Lower lobe of right lung (tissue), 2 donors: ENCODE measurements at regions not wholly inside any gene's neighbourhood (a gene's known extent, or its start where the extent isn't known, plus 50 kb on each side); places are given as distances from the start of the nearest gene placed in this dataset.

Experiments
- ATAC-seq, 2 donors: fragments of 200-7000 bp; cut with Tn5 transposase; one replicate each; pipeline ENCODE4 v1.9.1; 2020 to 2022; ENCODE audit warnings: mild to moderate bottlenecking in 2 of 2, moderate library complexity in 2 of 2
- DNase-seq: peaks from one replicate; pipeline ENCODE4 v3.0.0-alpha.2; 2020
- H3K27ac ChIP-seq: fragments of 200-600 bp; one replicate; pipeline ENCODE4 v1.8.0; 2022
- H3K27me3 ChIP-seq: fragments of 200-600 bp; one replicate; pipeline ENCODE4 v1.8.0; 2022; ENCODE audit warnings: low read depth
- H3K36me3 ChIP-seq: fragments of 200-600 bp; one replicate; pipeline ENCODE4 v1.8.0; 2022; ENCODE audit warnings: mild to moderate bottlenecking
- H3K4me1 ChIP-seq: fragments of 200-600 bp; one replicate; pipeline ENCODE4 v1.8.0; 2022
- H3K4me3 ChIP-seq: fragments of 200-600 bp; one replicate; pipeline ENCODE4 v1.8.0; 2022; ENCODE audit warnings: mild to moderate bottlenecking
- H3K9me3 ChIP-seq: fragments of 200-600 bp; one replicate; pipeline ENCODE4 v1.8.0; 2022
- CTCF ChIP-seq: fragments of 200-600 bp; IDR thresholded peaks from one replicate; pipeline ENCODE4 v1.8.0; 2022; ENCODE audit warnings: antibody characterized with exemption, mild to moderate bottlenecking
- intact Hi-C: fragments of 100-400 bp; cut with DNase I; formaldehyde crosslinking; loops from one replicate; pipeline ENCODE4 v1.11.0; 2022
- donor health status: DM: no; HTN: yes; CAD: no; lungs with severe emphysema.

- ATAC-seq (no peak), DNase-seq (no peak)
- H3K27ac ChIP-seq = no peak overlapping the region
- no peak for TF ChIP-seq CTCF
- H3K36me3 ChIP-seq = no peaks in the 10 kb centered on the region
- H3K27me3 ChIP-seq = no peaks in the 10 kb centered on the region
- no peaks in the 10 kb centered on the region for H3K4me1 ChIP-seq
- intact Hi-C loops = no loop called here
- H3K9me3 ChIP-seq = no peaks in the 10 kb centered on the region
- no peak overlapping the region for H3K4me3 ChIP-seq
Observed at GRCh38 chr10:78648256-78648860, 420.4 kb upstream of the ZMIZ1 start.

- Histone ChIP-seq H3K27me3 (no peaks in the 10 kb centered on the region), H3K36me3 (no peaks in the 10 kb centered on the region), H3K9me3 (no peaks in the 10 kb centered on the region), H3K4me3 (no peak overlapping the region), H3K4me1 (no peaks in the 10 kb centered on the region), H3K27ac (no peak overlapping the region)
- intact Hi-C loops = no loop called here
- no peak for TF ChIP-seq CTCF
- DNase-seq (no peak), ATAC-seq (no peak)
Observed at GRCh38 chr10:78649429-78649828, 419.3 kb upstream of the ZMIZ1 start.

GRCh38 chr10:78650122-78650521 is 418.6 kb upstream of the ZMIZ1 start:
- ATAC-seq (no peak), DNase-seq (no peak)
- Histone ChIP-seq H3K4me1 (no peaks in the 10 kb centered on the region), H3K4me3 (no peak overlapping the region), H3K27me3 (no peaks in the 10 kb centered on the region), H3K36me3 (no peaks in the 10 kb centered on the region), H3K9me3 (no peaks in the 10 kb centered on the region), H3K27ac (no peak overlapping the region)
- intact Hi-C loops = no loop called here
- TF ChIP-seq CTCF = no peak

- DNase-seq (no peak), ATAC-seq (no peak)
- Histone ChIP-seq H3K4me3 (no peak overlapping the region), H3K9me3 (no peaks in the 10 kb centered on the region), H3K36me3 (no peaks in the 10 kb centered on the region), H3K27ac (no peak overlapping the region), H3K4me1 (no peaks in the 10 kb centered on the region), H3K27me3 (no peaks in the 10 kb centered on the region)
- TF ChIP-seq CTCF = no peak
- intact Hi-C loops = no loop called here
Observed at GRCh38 chr10:78651287-78651686, 417.5 kb upstream of the ZMIZ1 start.

GRCh38 chr10:78653555-78653954 is 415.2 kb upstream of the ZMIZ1 start:
- H3K27me3 ChIP-seq = no peaks in the 10 kb centered on the region
- DNase-seq (no peak), ATAC-seq (no peak)
- no peak overlapping the region for H3K4me3 ChIP-seq
- no peak for TF ChIP-seq CTCF
- no peaks in the 10 kb centered on the region for H3K9me3 ChIP-seq
- no peak overlapping the region for H3K27ac ChIP-seq
- intact Hi-C loops = no loop called here
- H3K4me1 ChIP-seq = no peaks in the 10 kb centered on the region
- no peaks in the 10 kb centered on the region for H3K36me3 ChIP-seq
